Activated CD4-positive, alpha-beta memory T cell treated with anti-CD3 and anti-CD28 coated beads, Interleukin-2, amount 10 ng/mL, durations not matched to agents 7 days and 5 days (primary cell): ENCODE measurements at regions not wholly inside any gene's neighbourhood (a gene's known extent, or its start where the extent isn't known, plus 50 kb on each side); places are given as distances from the start of the nearest gene placed in this dataset.
"Not testable (repeated sequence)": the region's sequence is repeated elsewhere in the genome, so short reads cannot be mapped to it uniquely, and the experiment has no call there.

ENCODE experiments used
- CTCF ChIA-PET: fragments of 350-600 bp; sonication (Branson Sonifier 250); formaldehyde crosslinking; loops from one replicate; lab custom pipeline; 2021; ENCODE audit warnings: antibody characterized with exemption, inconsistent platforms; lab: Charles Lee
- POLR2A ChIA-PET: fragments of 350-600 bp; sonication (Branson Sonifier 250); formaldehyde crosslinking; loops from one replicate; lab custom pipeline; 2021; ENCODE audit warnings: antibody characterized with exemption; lab: Charles Lee
- DNase-seq: peaks from one replicate; pipeline ENCODE4 v3.0.0-alpha.2; 2020
- H3K27ac Mint-ChIP-seq: one replicate; pipeline ENCODE4 v1.8.0; 2021; ENCODE audit warnings: mild to moderate bottlenecking, mixed read lengths
- H3K27me3 Mint-ChIP-seq: one replicate; pipeline ENCODE4 v1.8.0; 2021; ENCODE audit warnings: mixed read lengths
- H3K36me3 Mint-ChIP-seq: one replicate; pipeline ENCODE4 v1.8.0; 2021; ENCODE audit warnings: low read depth, mixed read lengths
- H3K4me1 Mint-ChIP-seq: one replicate; pipeline ENCODE4 v1.8.0; 2021; ENCODE audit warnings: mixed read lengths
- H3K4me3 Mint-ChIP-seq: one replicate; pipeline ENCODE4 v1.8.0; 2021; ENCODE audit warnings: mild to moderate bottlenecking, mixed read lengths
- H3K9me3 Mint-ChIP-seq: one replicate; pipeline ENCODE4 v1.8.0; 2021; ENCODE audit warnings: mixed read lengths

DNA sequence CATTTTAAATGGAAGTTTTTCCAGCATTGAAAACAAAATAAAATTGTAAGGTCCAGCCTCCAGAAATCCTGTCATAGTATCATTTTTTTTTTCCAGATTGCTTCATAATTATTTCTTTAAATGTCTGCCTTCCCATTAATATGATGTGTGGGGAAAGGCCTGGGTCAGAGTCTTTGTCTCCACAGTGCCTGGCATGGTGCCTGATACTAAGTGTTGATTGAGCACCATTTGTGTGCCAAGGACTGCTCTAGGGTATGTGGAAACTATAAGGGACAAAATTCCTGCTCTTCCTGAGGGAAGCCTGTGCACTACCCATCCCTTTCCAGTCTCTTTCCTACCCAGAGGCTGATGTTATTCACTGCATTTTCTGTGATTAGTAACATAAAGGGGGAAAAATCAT, 53.1 kb upstream of the BEND4 start:
- ChIA-PET CTCF (no interaction called here), POLR2A (no interaction called here)
- DNase-seq: no peak
- Mint-ChIP-seq H3K27me3 (peaks cover 3% of the 10 kb centered on the region), H3K4me3 (no peak overlapping the region), H3K36me3 (no peaks in the 10 kb centered on the region), H3K27ac (no peak overlapping the region), H3K4me1 (no peaks in the 10 kb centered on the region), H3K9me3 (no peaks in the 10 kb centered on the region)

DNA sequence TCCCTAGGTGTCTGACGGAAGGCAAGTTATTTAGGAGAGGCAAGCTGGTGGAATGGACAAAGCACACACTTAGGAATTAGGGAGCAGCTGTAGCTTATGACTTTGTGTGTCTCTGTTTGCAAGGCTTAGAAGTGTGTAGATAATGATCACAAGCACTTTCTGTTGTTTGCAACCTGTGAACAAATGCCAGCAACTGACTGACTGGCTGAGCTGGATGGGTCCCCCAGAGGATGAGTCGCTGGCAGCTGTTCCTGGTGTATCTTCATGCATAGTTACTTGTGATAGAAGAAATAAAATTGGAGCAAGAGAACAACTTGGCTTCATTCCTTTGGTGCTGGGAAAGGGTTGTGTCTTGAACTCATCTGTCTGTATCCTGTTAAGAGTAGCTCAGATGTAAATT, 64.2 kb upstream of the BEND4 start:
- Mint-ChIP-seq H3K4me3 (no peak overlapping the region), H3K36me3 (no peaks in the 10 kb centered on the region), H3K27me3 (no peaks in the 10 kb centered on the region), H3K9me3 (no peaks in the 10 kb centered on the region), H3K27ac (no peak overlapping the region), H3K4me1 (no peaks in the 10 kb centered on the region)
- no peak for DNase-seq
- POLR2A ChIA-PET: no interaction called here
- CTCF ChIA-PET: no interaction called here

DNA sequence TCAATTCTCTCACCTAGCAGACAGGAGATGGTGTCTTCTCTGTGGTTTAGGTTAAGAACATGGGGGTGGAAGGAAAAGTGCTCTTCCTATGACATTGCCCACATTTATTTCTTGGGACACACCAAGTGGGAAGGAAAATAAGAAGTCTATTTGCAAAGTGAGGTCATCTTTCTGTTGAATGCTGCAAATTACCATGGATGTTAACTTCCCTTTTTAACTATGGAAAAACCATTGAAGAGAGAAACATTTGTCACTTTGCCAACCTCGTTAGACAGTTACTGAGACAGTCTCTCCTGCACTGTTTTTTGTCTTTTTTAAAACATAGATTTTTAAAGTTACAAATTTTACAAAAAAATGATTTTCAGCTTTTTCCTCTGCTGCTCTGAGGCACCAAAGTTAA, 72.8 kb upstream of the BEND4 start:
- H3K4me1 Mint-ChIP-seq: no peaks in the 10 kb centered on the region
- H3K27ac Mint-ChIP-seq: no peak overlapping the region

DNA sequence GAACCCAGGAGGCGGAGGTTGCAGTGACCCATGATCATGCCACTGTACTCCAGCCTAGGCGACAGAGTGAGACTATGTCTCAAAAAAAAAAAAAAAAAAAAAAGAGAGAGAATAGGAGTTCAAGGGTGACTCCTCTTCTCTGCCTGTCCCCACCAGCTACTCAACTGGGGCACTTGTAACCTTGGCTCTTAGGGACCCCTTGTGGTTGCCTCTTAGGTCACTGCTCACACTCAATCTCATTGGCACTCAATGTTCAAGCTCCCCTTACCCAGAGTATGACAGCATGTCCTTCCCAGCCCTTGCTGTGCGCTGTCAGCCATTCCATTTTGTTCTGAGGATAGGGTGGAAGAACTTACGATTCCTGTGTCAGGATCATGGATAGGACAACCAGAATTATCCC, 82.4 kb upstream of the BEND4 start:
- H3K36me3 Mint-ChIP-seq: no peaks in the 10 kb centered on the region
- no peak for DNase-seq
- no peaks in the 10 kb centered on the region for H3K4me1 Mint-ChIP-seq
- no peak overlapping the region for H3K4me3 Mint-ChIP-seq
- H3K9me3 Mint-ChIP-seq: no peaks in the 10 kb centered on the region
- CTCF ChIA-PET: interaction anchor here (0.6 kb wide), 2 partner anchors 369 to 1757 kb away, joined by 5 read pairs; no protein-coding TSS in a partner anchor
- no peaks in the 10 kb centered on the region for H3K27me3 Mint-ChIP-seq
- H3K27ac Mint-ChIP-seq: no peak overlapping the region
- POLR2A ChIA-PET: no interaction called here

More for the DNA sequence above, 72.8 kb upstream of the BEND4 start:
- ChIA-PET CTCF (no interaction called here), POLR2A (no interaction called here)
- Mint-ChIP-seq H3K36me3 (no peaks in the 10 kb centered on the region), H3K9me3 (no peaks in the 10 kb centered on the region), H3K27me3 (peaks cover 2% of the 10 kb centered on the region), H3K4me3 (no peak overlapping the region)
- no peak for DNase-seq

DNA sequence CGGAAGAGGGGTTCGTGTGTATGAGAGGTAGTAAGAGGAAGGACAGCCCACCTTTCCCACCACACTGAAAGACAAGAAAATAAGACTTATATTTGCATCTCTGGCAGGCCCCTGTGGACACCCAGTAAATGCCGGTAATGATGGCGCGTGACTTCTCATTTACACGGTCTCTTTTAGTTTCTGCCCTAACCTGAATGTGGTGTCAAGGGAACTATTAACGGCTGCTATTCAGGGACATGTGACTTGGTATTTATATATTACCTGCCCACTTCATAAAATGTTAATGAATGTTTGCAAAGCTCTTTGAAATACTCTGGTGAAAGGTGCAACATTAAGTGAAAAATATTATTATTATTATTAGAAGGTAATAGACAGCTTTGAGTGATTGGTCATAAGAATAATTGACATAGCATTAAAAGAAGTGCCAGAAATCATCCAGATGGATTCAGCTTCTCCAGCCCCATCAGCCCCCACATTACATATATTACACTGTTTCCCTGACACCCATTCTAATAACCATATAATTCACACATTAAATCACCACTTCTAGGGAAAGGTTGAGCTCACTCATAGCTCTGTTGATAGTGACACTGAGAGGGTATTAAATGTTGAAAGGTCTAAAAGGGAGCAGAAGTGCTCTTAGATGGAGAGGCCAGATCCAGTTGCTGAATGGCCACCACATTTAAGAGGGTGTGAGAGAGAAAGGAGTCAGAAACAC, 83.0 kb upstream of the BEND4 start:
- Mint-ChIP-seq H3K9me3 (no peaks in the 10 kb centered on the region), H3K27me3 (no peaks in the 10 kb centered on the region), H3K4me1 (no peaks in the 10 kb centered on the region), H3K36me3 (no peaks in the 10 kb centered on the region), H3K4me3 (no peak overlapping the region), H3K27ac (no peak overlapping the region)
- ChIA-PET CTCF (interaction anchor here (0.6 kb wide), 1 partner anchor 370 kb away, joined by 5 read pairs; no protein-coding TSS in a partner anchor), POLR2A (no interaction called here)
- no peak for DNase-seq

DNA sequence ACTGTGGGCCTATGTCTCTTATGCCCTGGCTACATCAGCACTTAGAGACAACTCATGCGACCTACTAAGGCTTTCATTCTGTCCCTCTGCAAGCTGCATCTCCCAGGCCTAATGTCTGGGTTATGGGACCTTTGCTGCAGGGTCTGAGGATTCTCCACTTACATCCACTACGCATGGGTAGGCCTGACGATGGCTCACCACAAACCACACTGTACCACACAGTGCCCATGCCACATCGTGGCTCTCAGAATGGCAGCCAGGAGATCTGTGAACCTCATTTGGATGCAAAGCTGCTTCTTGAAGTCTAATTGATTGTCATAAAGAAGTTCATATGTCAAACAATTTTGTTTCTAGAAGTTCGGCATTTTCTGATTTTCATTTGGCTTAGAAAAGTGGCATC, 84.6 kb upstream of the BEND4 start:
- Mint-ChIP-seq H3K4me1 (no peaks in the 10 kb centered on the region), H3K9me3 (no peaks in the 10 kb centered on the region), H3K27me3 (no peaks in the 10 kb centered on the region), H3K36me3 (no peaks in the 10 kb centered on the region), H3K27ac (no peak overlapping the region), H3K4me3 (no peak overlapping the region)
- POLR2A ChIA-PET: no interaction called here
- DNase-seq: no peak
- CTCF ChIA-PET: no interaction called here

DNA sequence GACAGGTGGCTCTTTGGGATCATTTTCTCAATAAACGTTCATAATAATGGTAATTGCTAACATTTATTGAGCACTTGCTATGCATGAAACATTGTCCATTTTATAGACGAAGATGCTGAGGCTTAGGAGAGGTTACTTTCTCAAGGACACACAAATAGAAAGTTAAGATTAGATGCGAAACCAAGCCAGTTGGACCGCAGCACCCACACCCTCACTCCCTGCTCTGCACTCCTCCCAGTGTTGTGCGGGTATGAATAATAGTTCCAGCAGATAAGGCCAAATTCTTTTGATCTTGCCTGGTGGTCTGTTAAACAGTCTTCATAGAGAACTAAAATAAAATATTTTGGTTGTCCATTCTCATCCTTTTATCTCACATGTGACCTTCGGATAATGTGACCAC, 85.0 kb upstream of the BEND4 start:
- no peak for DNase-seq
- H3K27ac Mint-ChIP-seq: no peak overlapping the region
- no peak overlapping the region for H3K4me3 Mint-ChIP-seq
- ChIA-PET POLR2A (no interaction called here), CTCF (no interaction called here)
- H3K27me3 Mint-ChIP-seq: no peaks in the 10 kb centered on the region
- no peaks in the 10 kb centered on the region for H3K9me3 Mint-ChIP-seq
- no peaks in the 10 kb centered on the region for H3K36me3 Mint-ChIP-seq
- H3K4me1 Mint-ChIP-seq: no peaks in the 10 kb centered on the region

DNA sequence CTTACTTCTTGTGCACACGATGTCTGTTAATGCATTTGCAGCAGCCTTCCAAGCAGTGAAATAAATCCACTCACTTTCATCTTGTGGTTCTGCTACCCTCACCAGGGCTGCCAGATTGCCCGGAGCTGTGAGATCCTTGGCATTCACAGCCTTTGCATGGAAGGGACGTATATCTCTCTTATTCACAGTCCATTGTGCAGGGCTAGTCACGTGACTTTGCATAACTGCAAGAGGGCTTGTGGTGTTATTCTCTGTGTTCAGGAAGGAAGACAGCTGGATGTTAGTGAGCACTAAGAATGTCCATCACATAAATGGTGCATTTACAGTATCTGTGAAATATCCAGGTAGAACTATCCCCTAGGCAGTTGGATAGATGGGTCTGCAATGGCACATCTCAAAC, 96.5 kb upstream of the BEND4 start:
- Mint-ChIP-seq H3K36me3 (no peaks in the 10 kb centered on the region), H3K27ac (no peak overlapping the region), H3K4me1 (no peaks in the 10 kb centered on the region), H3K4me3 (no peak overlapping the region), H3K27me3 (peaks cover 3% of the 10 kb centered on the region), H3K9me3 (no peaks in the 10 kb centered on the region)
- ChIA-PET POLR2A (no interaction called here), CTCF (no interaction called here)
- DNase-seq: no peak

DNA sequence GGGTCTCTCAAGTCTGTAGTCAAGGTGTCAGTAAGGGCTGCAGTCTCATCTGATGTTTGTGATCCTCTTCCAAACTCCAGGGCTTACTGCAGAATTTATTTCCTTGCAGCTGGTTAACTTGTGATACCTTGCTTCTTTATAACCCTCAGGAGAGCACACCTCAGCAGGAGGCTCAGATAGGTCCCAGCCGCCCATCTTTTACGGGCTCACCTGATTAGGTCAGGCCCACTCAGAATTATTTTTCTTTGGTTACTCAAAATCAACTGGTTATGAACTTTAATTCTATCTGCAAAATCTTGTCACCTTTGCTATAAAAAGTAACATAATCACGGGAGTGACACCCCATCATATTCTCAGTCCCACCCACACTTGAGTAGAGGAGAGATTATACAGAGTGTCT, 99.9 kb upstream of the BEND4 start:
- no peaks in the 10 kb centered on the region for H3K36me3 Mint-ChIP-seq
- H3K4me1 Mint-ChIP-seq: no peaks in the 10 kb centered on the region
- H3K27me3 Mint-ChIP-seq: peaks cover 2% of the 10 kb centered on the region
- no peak overlapping the region for H3K27ac Mint-ChIP-seq
- ChIA-PET CTCF (no interaction called here), POLR2A (no interaction called here)
- no peak overlapping the region for H3K4me3 Mint-ChIP-seq
- no peaks in the 10 kb centered on the region for H3K9me3 Mint-ChIP-seq
- no peak for DNase-seq

DNA sequence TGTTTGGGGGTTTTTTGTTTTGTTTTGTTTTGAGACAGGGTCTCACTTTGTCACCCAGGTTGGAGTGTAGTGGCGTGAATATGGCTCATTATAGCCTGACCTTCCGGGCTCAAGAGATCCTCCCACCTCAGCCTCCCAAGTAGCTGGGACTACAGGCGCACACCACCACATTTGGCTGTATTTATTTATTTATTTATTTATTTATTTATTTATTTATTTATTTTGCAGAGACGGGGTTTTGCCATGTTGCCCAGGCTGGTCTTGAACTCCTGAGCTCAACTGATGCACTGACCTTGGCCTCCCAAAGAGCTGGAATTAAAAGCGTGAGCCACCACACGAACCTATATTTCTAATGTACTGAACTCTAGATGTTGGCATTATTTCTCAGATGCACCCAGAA, 105.2 kb upstream of the BEND4 start:
- POLR2A ChIA-PET, H3K4me1 Mint-ChIP-seq: not testable (repeated sequence)

DNA sequence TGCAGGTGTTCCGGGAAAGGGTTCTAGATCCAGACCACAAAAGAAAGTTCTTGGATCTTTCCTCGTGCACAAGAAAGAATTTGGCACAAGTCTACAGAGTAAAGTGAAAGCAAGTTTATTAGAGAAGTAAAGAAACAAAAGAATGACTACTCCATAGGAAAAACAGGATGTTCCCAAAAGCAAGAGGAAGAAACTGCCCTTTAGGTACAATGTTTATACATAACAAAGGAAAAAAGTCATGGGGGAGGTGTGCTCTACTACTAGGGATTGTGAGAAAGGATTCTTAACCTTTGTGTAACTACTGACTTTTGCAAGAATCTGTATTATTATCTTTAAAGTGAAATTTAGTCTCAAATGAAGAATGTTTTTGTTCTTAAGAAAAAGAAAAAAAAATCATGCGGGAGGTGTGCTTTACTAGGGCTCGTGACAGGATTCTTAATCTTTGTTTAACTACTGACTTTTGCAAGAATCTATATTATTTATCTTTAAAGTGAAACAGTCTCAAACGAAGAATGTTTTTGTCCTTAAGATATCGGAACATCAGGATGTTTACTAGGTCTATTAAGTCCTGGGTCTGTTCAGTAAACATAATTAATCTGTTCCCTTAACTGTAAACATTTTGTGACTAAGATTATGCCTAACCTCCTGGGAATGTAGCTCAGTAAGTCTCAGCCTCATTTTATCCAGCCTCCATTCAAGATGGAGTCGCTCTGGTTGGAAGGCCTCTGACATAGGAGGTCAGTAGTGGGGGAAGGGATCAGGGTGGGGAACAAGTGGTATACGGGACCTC, 110.4 kb upstream of the BEND4 start:
- no peaks in the 10 kb centered on the region for H3K27me3 Mint-ChIP-seq
- peaks cover 4% of the 10 kb centered on the region for H3K9me3 Mint-ChIP-seq
- no peak overlapping the region for H3K4me3 Mint-ChIP-seq
- H3K27ac Mint-ChIP-seq: no peak overlapping the region
- ChIA-PET POLR2A (no interaction called here), CTCF (no interaction called here)
- H3K36me3 Mint-ChIP-seq: no peaks in the 10 kb centered on the region
- no peak for DNase-seq
- H3K4me1 Mint-ChIP-seq: no peaks in the 10 kb centered on the region

More for the DNA sequence above, 105.2 kb upstream of the BEND4 start:
- H3K36me3 Mint-ChIP-seq, H3K4me3 Mint-ChIP-seq, CTCF ChIA-PET, DNase-seq, H3K9me3 Mint-ChIP-seq, H3K27me3 Mint-ChIP-seq, H3K27ac Mint-ChIP-seq: not testable (repeated sequence)

DNA sequence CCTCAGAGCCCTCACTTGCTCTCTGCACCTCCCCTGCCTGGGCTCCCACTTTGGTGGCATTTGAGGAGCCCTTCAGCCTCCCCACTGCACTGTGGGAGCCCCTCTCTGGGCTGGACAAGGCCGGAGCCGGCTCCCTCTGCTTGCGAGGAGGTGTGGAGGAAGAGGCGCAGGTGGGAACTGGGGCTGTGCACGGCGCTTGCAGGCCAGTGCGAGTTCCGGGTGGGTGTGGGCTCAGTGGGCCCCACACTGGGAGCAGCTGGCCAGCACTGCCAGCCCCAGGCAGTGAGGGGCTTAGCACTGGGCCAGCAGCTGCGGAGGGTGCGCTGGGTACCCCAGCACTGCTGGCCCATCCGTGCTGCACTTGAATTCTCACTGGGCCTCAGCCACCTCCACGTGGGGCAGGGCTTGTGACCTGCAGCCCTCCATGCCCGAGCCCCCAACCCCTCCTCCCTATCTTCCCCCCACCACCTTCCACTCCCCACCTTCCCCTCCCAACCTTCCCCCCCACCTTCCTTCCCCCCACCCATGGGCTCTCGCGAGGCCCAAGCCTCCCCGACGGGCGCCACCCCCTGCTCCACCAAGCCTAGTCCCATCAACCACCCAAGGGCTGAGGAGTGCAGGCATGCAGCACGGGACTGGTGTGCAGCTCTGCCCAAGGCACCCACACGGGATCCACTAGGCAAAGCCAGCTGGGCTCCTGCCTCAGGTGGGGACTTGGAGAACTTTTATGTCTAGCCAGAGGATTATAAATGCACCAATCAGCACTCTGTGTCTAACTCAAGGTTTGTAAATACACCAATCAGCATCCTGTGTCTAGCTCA, 113.5 kb upstream of the BEND4 start:
- no peak overlapping the region for H3K4me3 Mint-ChIP-seq
- H3K9me3 Mint-ChIP-seq: peaks cover 4% of the 10 kb centered on the region
- H3K27ac Mint-ChIP-seq: no peak overlapping the region
- POLR2A ChIA-PET: no interaction called here
- CTCF ChIA-PET: no interaction called here
- peaks cover 3% of the 10 kb centered on the region for H3K27me3 Mint-ChIP-seq
- no peak for DNase-seq
- H3K36me3 Mint-ChIP-seq: no peaks in the 10 kb centered on the region
- H3K4me1 Mint-ChIP-seq: no peaks in the 10 kb centered on the region

DNA sequence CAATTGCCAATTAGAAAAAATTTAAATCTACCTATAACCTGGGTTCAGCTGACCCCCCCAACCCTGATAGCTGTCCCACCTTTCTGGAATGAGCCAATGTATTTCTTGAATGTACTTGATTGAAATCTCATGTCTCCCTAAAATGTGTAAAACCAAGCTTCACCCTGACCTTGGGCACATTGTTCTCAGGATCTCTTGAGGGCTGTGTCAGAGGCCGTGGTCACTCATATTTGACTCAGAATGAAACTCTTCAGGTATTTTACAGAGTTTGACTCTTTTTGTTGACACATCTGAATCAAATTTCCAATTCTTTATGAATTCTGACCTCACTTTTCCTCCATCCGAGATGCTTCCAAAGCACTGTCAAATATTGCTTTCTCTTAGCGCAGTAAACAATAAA, 115.3 kb upstream of the BEND4 start:
- DNase-seq: no peak
- Mint-ChIP-seq H3K36me3 (no peaks in the 10 kb centered on the region), H3K4me3 (no peak overlapping the region), H3K27ac (no peak overlapping the region), H3K9me3 (peaks cover 4% of the 10 kb centered on the region), H3K27me3 (peaks cover 3% of the 10 kb centered on the region), H3K4me1 (no peaks in the 10 kb centered on the region)
- CTCF ChIA-PET: no interaction called here
- POLR2A ChIA-PET: no interaction called here
